SK-N-MC (cell line): ENCODE measurements at regions not wholly inside any gene's neighbourhood (a gene's known extent, or its start where the extent isn't known, plus 50 kb on each side); places are given as distances from the start of the nearest gene placed in this dataset.

Source experiments
- DNase-seq: peaks from one replicate; pipeline ENCODE4 v3.0.0-alpha.2; 2011; ENCODE audit warnings: low read depth, low spot score
- H3K27ac ChIP-seq: fragments of 200-600 bp; sonication (generic); 2 replicates; pipeline ENCODE4 v1.5.1; 2016; ENCODE audit warnings: mixed run types
- H3K36me3 ChIP-seq: fragments of 200-600 bp; sonication (generic); 2 replicates; pipeline ENCODE4 v1.6.1; 2017; ENCODE audit warnings: antibody characterized with exemption, low read length, mixed read lengths; ENCODE audit not compliant: insufficient read depth
- H3K4me3 ChIP-seq: fragments of 200-600 bp; sonication (generic); 2 replicates; pipeline ENCODE4 v1.5.1; 2016
- H3K9ac ChIP-seq: fragments of 200-600 bp; sonication (generic); 2 replicates; pipeline ENCODE4 v1.8.0; 2017; ENCODE audit warnings: mixed run types, mixed read lengths; ENCODE audit not compliant: insufficient read length
- H3K9me3 ChIP-seq: fragments of 200-600 bp; sonication (generic); 2 replicates; pipeline ENCODE4 v1.6.1; 2017; ENCODE audit warnings: low read depth, mild to moderate bottlenecking, antibody characterized with exemption, low read length, moderate library complexity, mixed read lengths
- EZH2 ChIP-seq: fragments of 200-600 bp; sonication (generic); IDR thresholded peaks from one replicate; pipeline ENCODE4 v1.6.1; 2017; ENCODE audit warnings: antibody characterized with exemption
- FOXP2 ChIP-seq: optimal IDR thresholded peaks from 2 replicates; pipeline ENCODE3; 2011; ENCODE audit warnings: mild to moderate bottlenecking, moderate library complexity; ENCODE audit not compliant: insufficient read depth; ENCODE audit errors: extremely low read length, control extremely low read depth
- POLR2AphosphoS5 ChIP-seq: IDR thresholded peaks from 2 replicates; pipeline ENCODE4 v1.6.1; 2012; ENCODE audit warnings: mild to moderate bottlenecking, low read depth, low read length, borderline replicate concordance

DNA sequence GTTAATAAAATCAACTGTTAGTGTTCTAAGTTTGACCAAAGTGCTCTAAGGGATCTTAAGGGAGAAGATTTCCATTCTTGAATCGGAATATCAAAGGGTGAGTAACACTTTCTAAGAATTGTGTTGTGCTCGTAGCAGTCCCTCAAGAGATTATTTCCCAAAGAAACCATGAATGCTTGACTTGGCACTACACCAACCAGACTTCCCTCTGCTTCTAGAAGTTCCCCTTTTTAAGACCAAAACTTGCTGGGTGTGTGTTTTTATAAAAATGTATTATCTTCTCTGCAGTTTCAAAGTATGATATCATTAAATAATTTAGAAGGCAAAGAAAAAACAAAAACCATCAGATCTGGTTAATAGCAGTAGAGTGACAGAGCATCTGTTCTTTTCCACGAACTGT lies 522.0 kb upstream of the FAM98A start:
- Histone ChIP-seq H3K4me3 (no peak overlapping the region), H3K27ac (no peak overlapping the region), H3K9ac (no peak overlapping the region), H3K36me3 (no peaks in the 10 kb centered on the region), H3K9me3 (no peaks in the 10 kb centered on the region)
- no peak for DNase-seq
- TF ChIP-seq FOXP2 (no peak), POLR2AphosphoS5 (no peak), EZH2 (no peak)

DNA sequence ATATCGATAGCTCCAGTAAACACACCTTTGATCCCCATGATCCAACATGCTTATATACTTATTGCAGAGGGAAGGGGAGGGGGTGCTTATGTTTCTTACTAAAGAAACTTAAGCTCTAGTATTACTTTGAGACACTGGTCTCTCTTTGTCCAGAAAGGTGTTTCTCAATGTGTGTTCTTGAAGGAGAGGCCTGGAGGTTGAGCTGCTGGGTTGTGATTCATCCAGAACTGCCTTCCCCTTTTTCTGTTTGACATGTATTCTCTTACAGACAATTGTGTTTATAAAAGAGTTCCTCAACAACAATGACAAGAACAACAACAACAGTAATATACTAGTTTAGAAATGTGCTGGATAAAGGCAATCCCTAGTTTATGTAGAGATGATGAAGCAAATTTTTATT lies 516.0 kb upstream of the FAM98A start:
- no peak overlapping the region for H3K9ac ChIP-seq
- no peaks in the 10 kb centered on the region for H3K9me3 ChIP-seq
- no peaks in the 10 kb centered on the region for H3K36me3 ChIP-seq
- no peak overlapping the region for H3K4me3 ChIP-seq
- H3K27ac ChIP-seq = no peak overlapping the region
- TF ChIP-seq POLR2AphosphoS5 (no peak), EZH2 (no peak), FOXP2 (no peak)
- DNase-seq = no peak

DNA sequence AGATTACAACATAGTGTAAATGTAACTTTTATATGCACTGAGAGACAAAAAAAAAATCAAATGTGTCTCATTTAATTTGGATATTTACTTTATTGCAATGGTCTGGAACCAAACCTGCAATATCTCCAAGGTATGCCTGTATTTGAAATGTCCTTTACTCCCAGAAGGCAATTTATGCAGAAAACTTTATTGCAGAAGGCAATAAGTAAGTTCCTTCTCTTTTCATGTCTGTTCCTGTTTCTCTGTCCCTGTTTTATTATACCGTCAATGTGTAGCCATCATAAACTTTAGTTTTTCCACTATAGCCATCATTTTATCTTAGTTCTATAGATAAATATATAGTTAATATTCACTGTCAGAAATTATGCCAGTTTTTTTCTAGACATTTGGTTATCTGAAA lies 513.1 kb upstream of the FAM98A start:
- H3K9me3 ChIP-seq = no peaks in the 10 kb centered on the region
- no peak overlapping the region for H3K4me3 ChIP-seq
- TF ChIP-seq EZH2 (no peak), POLR2AphosphoS5 (no peak), FOXP2 (no peak)
- H3K27ac ChIP-seq = no peak overlapping the region
- H3K36me3 ChIP-seq = no peaks in the 10 kb centered on the region
- H3K9ac ChIP-seq = no peak overlapping the region
- DNase-seq = no peak

DNA sequence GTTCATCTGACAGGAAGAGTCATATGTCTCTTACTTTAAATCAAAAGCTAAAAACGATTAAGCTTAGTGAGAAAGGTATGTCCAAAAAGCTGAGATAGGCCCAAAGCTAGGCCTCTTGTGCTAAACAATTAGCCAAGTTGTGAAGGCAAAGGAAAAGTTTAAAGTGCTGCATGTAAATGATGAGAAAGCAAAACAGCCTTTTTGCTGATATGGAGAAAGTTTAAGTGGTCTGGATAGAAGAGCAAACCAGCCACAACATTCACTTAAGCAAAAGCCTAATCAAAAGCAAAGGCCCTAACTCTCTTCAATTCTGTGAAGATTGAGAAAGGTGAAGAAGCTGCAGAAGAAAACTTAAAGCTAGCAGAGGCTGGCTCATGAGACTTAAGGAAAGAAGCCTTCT lies 511.3 kb upstream of the FAM98A start:
- no peak for TF ChIP-seq FOXP2
- TF ChIP-seq POLR2AphosphoS5 = no peak
- TF ChIP-seq EZH2 = no peak
- no peaks in the 10 kb centered on the region for H3K9me3 ChIP-seq
- no peak overlapping the region for H3K4me3 ChIP-seq
- H3K27ac ChIP-seq = no peak overlapping the region
- no peak for DNase-seq
- H3K36me3 ChIP-seq = no peaks in the 10 kb centered on the region
- H3K9ac ChIP-seq = no peak overlapping the region

DNA sequence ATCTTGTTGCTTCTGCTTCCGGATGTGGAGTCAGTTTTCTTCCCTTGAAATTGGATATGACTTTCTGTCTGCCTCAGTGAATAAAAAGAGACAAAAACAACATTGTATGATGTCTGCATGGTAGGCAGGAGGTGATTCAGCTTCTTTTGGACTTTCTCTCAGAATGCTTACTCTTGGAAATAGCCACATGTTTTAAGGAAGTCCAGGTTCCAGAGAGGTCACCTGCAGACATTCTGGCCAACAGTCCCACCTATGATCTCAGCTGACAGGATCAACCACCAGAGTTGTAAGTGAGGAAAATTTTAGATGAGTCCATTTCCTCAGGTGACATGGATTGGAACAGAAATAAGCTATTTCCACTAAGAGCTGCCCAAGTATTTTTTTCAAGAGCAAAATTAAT lies 508.7 kb upstream of the FAM98A start:
- Histone ChIP-seq H3K27ac (no peak overlapping the region), H3K9ac (no peak overlapping the region), H3K9me3 (no peaks in the 10 kb centered on the region), H3K4me3 (no peak overlapping the region), H3K36me3 (no peaks in the 10 kb centered on the region)
- no peak for DNase-seq
- TF ChIP-seq POLR2AphosphoS5 (no peak), EZH2 (no peak), FOXP2 (no peak)

DNA sequence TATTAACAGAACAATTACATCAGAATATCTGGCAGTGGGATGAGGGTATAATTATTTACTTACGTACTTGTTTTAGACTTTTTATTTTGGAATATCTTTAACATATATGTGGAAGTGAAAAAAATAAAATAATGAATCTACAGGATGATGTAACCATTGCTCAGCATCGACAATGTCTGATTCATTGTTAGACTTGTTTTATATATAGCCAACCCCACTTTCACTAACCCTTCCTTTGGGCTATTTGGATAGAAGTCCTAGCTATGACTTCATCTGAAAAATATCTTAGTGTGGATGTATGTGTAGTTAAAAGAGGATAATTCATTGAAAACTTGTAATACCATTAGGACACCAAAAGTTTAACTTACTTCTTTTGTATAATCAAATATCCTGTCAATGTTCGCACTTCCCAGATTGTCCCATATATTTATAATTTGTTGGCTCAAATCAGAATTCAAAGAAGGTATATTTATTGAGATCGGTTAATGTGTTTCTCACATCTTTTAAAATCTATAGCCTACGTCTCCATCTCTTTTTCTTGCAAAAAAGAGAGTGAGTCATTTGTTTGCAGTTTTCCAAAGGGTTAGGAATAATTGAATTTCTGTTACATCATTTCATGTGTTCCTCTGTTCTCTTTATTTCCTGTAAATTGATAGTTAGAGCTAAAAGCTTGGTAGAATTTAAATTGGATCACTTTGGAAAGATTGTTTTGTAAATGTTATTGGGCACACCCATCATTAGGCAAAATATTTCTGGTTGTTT lies 506.1 kb upstream of the FAM98A start:
- Histone ChIP-seq H3K4me3 (no peak overlapping the region), H3K27ac (no peak overlapping the region), H3K36me3 (no peaks in the 10 kb centered on the region), H3K9me3 (no peaks in the 10 kb centered on the region), H3K9ac (no peak overlapping the region)
- TF ChIP-seq EZH2 (no peak), FOXP2 (no peak), POLR2AphosphoS5 (no peak)
- DNase-seq = no peak

DNA sequence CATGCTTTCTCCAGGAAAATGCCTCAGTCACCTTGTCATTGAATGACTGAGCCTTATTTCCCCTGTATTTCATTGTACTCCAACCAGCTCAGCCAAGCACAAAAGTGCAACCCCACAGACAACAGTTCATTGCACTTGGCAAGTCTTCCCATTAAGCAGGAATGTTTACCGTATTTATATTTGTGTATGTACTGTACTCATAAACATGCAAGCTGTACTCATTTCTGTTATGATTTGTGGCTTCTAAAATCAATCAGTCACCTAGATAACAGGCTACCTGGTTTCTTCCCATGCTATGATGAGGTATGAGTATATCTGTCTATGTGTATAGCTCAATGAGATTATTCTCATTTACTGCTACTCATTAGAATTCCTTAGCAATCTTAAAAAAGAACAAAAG lies 505.5 kb upstream of the FAM98A start:
- Histone ChIP-seq H3K36me3 (no peaks in the 10 kb centered on the region), H3K4me3 (no peak overlapping the region), H3K9me3 (no peaks in the 10 kb centered on the region), H3K9ac (no peak overlapping the region), H3K27ac (peak overlapping the region; percentile 23; the same call in 1 of the 2 replicates)
- no peak for DNase-seq
- TF ChIP-seq EZH2 (no peak), POLR2AphosphoS5 (no peak)

DNA sequence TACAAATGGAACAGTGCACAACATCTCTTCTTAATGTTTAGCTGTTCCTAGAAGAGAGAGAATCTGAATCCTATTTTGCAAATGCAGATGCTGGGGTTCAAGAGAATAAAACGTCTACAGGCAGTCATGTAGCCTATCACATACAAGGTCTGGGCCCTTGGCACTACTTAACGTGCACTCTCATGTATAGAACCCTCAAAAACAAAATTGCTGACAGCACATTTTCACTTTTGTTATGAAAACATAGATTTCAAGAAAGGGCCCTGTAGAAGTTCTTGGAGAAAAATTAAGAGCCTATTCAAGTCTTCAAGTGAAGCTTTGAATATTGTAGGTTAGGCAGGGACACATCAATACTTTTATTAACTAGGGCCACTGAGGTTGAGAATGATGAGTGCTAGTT lies 504.3 kb upstream of the FAM98A start:
- Histone ChIP-seq H3K9me3 (no peaks in the 10 kb centered on the region), H3K36me3 (no peaks in the 10 kb centered on the region), H3K9ac (no peak overlapping the region), H3K4me3 (no peak overlapping the region), H3K27ac (no peak overlapping the region)
- TF ChIP-seq POLR2AphosphoS5 (no peak), EZH2 (no peak), FOXP2 (no peak)
- no peak for DNase-seq

DNA sequence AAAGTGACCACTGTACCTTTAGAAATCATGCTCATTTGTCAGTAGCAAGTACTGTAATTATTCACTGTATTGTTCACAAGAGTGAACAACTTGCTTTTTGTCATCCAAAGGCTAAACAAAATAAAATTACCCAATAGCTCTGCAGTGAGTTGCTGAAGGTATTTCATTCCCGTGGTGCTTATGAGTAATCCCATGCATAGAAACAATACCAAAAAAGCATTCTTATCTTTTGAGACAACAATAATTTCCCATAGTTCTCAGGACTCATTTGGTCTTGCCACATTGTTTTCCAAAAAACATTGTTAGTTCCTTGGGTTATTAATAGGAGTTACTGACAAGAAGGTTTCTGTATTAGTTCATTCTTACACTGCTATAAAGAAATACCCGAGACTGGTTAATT lies 503.2 kb upstream of the FAM98A start:
- Histone ChIP-seq H3K27ac (no peak overlapping the region), H3K4me3 (no peak overlapping the region), H3K36me3 (no peaks in the 10 kb centered on the region), H3K9me3 (no peaks in the 10 kb centered on the region), H3K9ac (no peak overlapping the region)
- no peak for DNase-seq
- no peak for TF ChIP-seq EZH2
- no peak for TF ChIP-seq POLR2AphosphoS5
- no peak for TF ChIP-seq FOXP2
